Stimulated activated CD4-positive, alpha-beta T cell treated with anti-CD3 and anti-CD28 coated beads, Interleukin-4, amount 100 ng/mL, for 1 hour (primary cell): ENCODE measurements at regions not wholly inside any gene's neighbourhood (a gene's known extent, or its start where the extent isn't known, plus 50 kb on each side); places are given as distances from the start of the nearest gene placed in this dataset.
"Not testable (repeated sequence)": the region's sequence is repeated elsewhere in the genome, so short reads cannot be mapped to it uniquely, and the experiment has no call there.

Experiments
- DNase-seq: peaks from one replicate; pipeline ENCODE4 v3.0.0-alpha.2; 2020

DNA sequence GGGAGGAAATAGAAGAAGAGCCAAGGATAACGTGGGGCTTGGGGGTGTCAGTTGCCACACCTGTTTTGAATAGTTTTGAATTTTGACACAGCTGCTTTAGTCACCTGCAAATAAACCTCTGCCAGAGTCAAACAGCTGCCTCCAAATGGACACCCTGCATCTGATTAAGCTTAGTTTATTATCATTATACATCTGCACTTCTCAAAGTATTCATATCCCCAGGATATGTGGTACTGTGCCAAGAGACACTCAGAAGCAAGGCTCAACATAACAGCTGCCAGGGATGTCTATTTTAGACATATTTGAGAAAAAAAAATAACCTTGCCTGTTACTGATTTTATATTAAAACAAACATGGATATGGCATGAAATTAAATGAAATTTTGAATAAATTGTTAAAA lies 122.5 kb upstream of the WDR75 start:
- DNase-seq, result no peak

DNA sequence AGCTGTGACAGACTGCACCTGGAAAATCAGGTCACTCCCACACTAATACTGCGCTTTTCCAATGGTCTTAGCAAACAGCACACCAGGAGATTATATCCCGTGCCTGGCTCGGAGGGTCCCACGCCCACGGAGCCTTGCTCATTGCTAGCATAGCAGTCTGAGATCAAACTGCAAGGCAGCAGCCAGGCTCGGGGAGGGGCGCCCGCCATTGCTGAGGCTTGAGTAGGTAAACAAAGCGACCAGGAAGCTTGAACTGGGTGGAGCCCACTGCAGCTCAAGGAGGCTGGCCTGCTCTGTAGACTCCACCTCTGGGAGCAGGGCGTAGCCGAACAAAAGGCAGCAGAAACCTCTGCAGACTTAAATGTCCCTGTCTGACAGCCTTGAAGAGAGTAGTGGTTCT lies 121.8 kb upstream of the WDR75 start:
- DNase-seq, result not testable (repeated sequence)

DNA sequence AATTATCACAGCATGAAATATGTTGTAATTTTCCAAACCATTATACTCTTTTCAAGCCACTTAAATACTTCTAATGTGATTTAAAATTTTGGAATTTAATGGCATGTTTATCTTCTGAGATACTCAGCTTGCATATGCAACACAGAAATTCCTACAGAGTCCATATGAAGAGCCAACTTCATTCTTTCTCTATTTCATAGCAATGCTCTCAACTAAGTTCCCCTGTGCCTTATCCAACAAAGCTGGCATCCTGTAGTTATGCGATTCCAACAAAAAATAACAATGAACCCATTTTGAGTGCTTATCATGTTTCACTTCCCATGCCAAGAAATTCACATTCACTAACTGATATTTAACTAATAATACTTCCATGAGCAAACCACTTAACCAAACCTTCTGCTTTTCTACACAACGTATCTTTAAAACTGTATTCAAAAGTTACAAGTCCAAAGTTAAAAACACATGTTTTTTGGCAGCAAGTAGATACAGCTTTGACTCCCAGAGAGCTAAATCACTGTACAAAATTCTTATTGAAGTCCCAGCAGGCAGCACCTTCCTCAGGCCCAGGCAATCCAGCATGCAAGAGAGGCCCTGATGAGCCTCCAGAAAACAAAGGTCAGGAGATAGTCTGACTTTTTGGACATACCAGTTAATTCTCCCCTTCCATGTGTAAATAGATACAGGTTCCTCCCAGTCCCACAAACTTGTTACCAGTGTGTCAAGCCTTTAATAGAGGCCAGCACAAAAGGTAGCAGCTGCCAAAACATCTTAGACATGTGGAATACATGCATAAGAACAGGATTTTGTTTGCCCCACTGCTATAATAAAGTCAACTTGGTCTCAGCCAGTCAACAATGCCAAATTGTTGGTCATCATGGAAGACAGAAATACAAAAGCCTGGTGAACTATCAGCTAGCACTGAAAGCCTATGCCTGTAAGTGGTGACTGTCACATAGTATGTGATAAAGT lies 113.1 kb upstream of the WDR75 start:
- DNase-seq, result no peak

DNA sequence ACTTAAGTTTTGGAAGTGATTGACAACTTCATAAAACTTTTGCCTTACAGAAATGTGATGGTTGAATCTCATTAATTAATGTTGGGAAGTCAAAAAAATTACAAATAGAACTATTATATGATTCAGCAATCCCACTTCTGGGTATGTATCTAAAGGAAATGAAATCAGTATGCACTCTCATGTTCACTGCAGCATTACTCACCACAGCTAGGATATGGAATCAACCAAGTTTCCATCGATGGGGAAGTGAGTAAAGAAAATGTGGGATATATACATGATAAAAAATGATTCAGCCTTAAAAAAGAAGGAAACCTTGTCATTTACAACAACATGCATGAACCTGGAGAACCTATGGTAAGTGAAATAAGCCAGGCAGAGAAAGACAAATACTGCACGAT lies 112.4 kb upstream of the WDR75 start:
- DNase-seq, result no peak

DNA sequence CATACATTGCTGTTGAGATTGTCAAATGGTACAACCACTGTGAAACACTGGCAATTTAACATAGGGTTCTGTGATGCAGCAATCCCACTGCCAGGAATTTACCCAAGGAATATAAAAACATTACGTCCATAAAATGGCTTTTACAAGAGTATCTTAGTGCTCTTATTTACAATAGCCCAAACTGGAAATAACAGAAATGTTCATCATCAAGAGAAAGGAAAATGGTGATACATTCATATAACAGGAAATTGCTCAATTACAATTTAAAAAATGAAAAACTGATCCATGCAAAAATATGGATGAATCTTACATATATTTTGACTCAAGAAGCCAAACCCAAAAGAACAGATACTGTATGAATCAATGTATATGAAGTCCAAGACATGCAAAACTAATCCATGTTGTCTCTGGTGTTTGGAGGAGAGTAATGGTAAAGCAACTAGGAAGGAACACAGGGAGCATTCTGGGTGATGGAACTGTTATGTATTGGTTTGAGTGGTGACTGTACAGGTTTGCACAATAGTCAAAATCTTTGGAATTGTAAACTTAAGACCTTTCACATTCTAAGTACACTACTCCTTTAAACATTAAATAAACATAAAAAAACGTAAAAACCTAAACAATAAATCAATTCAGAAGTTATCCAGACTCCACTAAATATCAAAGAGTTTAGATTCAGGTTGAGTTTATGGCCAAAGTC lies 104.8 kb upstream of the WDR75 start:
- DNase-seq, result no peak

DNA sequence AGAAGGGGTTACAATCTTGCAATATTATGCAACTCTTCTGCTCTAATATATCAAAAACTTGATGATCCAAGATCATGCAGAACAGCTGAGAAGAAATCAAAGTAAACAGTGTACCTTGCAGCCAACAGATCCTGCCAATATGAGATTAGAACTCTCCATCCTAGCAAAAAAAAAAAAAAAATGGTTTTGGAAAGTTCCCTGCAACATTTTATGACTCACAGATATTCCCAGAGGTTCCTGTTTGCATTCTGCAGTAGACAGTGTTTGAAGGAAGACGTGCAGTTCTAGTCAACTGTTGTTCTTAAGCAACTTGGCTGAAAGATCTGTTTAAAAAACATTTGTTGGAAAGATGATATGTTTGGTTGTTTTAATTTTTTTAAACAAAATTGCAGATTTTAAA lies 103.6 kb upstream of the WDR75 start:
- DNase-seq, result no peak

DNA sequence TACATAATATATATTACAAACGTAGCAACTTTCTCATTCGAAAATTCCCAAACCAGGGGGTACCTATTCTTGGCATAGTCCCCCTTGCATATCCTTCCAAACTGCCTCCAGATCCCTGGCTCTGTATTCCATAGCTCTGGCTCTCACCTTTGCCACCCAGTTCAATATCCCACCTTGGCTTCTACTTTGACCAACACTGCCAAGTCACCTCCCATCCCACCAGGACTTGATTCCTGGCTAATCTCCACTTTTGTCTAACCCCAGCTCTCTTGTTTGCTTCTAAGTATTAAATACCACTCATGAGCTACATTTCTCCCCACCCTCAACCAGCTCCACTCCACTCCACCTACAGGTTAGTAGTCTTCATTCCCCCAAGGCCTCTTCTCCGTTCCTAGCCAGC lies 103.2 kb upstream of the WDR75 start:
- no peak for DNase-seq

DNA sequence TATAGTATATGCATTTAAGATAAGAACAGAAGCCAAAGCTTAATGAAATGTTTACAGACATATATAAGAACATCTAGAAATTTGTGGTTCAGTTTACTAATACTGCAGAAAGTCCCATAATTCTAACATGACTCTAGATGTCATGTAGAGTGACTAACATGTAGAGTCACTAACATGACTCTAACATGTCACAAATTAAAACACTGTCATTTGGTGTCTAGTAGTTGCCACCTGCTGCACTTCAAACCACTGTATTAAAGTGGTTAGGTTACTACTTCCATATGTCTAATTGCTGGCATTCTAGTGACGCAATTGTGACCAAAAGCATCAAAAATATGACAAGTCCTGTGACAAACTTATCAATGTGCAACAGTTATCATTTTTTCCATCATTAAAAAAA lies 100.2 kb upstream of the WDR75 start:
- DNase-seq, result no peak

DNA sequence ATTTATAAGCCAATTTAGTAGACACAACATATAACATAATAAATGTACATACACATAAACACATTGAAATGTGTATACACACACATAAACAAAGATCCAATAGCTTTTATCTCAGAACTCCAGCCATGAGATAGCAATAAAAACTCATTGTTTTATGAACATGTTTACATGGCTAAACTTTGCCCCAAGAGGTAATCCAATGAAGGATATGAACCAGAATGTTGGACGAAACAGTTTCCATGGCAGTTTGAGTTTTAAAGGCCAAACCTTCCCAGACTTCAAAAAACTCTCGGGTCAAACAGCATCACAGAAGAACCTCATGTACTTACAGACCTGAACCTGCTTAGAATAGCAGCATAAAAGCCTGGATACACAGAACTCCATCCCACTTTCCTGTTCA lies 97.2 kb upstream of the WDR75 start:
- no peak for DNase-seq

DNA sequence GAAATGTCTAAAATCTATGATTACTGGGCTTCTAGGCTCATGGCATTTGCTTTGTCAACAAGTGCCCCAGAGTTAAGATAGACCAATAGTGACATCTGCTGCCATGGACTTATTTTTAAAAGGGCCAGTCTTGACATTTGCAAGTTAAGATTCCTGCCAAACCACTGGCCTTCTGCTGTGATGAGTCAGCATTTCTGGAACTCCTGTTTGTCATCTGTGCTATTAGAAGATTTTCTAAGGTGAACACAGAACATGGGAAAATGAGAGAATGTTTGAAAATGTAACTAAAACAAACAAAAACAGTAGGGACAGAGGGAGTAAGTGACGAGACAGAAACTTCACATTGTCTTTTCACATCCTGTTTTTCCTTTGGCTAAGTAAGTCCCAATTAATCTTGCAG lies 93.7 kb upstream of the WDR75 start:
- no peak for DNase-seq

DNA sequence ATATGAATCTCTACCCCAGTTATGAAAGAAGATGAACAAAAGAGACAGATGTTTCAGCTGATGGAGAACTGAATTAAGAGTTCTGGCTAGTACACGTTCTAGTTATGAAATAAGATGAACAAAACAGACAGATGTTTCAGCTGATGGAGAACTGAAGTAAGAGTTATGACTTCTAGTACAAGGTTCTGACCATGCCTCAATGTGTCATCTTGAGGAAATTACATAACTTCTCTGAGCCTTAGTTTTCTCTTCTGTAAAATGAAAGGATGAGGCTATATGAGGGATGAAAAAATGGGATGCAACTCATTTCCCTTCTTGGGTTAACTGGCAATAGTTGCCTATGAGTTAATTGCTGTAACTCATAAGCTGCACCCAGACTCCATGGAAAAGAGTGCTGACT lies 92.9 kb upstream of the WDR75 start:
- DNase-seq, result no peak

DNA sequence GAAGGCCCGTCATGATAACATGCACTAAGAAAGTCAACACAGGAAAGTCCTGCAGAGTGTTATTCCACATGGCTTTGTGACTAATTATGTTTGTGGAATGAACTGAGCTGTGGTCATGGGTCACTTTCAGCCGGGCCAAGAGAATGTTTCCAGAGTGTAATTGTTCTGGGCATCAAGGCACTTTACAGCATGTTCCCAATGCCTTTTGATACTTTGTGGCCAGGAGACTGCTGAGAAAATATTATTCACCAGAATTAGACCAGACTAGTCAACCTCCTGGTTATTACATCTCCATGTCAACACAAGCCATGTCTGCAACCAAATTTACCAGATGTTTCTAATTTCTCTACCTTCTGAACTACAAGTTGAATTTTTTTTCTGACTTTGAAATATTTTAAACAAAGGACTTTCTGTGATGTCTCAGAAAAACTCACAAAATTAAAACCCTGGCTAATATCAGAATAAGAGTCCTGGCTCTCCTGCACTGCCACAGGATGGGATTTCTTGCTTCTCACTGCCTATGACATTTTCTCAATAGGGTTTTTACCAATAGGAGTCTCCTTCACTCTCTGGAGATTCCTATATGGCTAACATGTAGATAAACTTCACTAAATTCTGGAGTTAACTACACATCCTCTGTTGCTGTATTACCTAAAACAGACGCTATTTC lies 90.6 kb upstream of the WDR75 start:
- no peak for DNase-seq

DNA sequence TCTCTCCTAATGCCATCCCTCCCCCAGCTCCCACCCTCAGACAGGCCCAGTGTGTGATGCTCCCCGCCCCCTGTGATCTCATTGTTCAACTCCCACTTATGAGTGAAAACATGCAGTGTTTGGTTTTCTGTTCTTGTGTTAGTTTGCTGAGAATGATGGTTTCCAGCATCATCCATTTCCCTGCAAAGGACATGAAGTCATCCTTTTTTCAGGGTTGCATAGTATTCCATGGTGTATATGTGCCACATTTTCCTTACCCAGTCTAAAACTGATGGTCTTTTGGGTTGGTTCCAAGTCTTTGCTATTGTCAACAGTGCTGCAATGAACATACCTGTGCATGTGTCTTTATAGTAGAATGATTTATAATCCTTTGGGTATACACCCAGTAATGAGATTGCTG lies 89.3 kb upstream of the WDR75 start:
- DNase-seq, result not testable (repeated sequence)

DNA sequence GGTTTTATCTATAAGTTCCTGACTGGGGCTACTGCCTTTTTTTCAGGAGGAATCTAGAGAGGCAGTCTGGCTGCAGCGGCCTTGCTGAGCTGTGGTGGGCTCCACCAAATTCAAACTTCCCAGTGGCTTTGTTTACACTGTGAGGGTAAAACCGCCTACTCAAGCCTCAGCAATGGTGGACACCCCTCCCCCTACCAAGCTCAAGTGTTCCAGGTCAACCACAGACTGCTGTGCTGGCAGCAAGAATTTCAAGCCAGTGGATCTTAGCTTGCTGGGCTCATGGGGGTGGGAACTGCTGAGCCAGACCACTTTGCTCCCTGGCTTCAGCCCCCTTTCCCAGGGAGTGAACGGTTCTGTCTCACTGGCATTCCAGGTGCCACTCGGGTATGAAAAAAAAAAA lies 83.9 kb upstream of the WDR75 start:
- not testable (repeated sequence) for DNase-seq

DNA sequence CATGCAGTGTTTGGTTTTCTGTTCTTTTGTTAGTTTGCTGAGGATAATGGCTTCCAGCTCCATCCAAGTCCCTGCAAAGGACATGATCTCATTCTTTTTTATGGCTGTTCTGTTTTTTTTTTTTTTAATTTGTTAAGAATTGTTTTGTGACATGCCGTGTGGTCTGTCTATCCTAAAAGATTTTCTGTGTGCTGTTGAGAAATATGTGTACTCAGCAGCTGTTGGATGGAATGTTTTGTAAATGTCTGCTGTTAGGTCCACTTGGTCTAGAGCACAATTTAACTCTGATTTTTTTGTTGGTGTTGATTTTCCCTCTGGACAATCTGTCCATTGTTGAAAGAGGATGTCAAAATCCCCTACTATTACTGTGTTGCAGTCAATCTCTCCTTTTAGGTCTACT lies 80.4 kb upstream of the WDR75 start:
- DNase-seq, result no peak

DNA sequence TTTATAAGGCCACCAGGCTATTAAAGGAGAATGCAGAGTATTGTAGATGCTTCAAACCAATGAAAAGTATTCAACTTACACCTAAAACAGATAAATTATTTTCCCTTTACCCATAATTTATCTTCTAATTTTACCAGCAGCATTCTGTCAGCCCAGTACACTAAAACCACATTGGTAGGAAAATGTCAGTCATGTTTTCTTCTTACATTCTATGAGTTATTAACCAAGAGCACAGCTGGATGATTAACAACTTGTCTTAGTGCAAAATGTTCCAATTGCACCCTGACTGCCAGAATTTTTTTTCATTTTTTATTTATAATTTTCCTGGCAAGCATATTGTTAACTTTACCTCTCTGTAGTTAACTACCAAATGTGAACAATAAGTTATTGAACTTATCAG lies 79.0 kb upstream of the WDR75 start:
- no peak for DNase-seq

DNA sequence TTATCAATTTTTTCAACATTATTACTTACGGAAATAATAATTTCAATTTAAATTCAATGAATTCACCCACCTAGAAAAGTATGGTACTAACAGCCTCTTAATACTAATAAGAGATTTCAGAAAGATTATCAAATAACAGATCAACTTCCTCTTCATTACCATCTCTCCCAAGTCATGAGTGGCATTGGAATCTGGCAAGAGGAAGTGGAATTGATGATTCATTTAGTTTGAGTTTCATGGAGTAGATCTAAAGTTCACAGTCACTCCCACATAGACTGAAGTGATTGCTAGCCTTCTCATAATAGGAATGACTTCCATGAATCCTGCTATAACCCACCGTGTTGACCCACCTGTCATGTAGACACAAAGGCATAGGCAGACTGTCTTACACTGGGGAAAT lies 77.7 kb upstream of the WDR75 start:
- no peak for DNase-seq

DNA sequence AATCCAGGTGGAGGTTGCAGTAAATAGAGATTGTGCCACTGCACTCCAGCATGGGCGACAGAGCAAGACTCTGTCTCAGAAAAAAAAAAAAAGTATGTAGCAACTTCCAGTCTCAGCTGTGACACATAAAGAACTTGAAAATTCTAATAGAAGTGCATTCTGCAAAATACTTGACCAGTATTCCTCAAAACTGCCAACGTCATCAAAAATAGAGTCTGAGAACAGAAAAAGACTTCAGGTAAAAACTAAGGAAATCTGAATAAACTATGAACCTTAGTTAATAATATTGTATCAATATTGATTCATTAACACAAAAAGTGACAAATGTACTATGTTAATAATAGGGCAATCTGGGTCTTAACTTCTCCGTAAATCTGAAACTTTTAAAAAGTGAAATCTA lies 76.7 kb upstream of the WDR75 start:
- DNase-seq, result no peak

DNA sequence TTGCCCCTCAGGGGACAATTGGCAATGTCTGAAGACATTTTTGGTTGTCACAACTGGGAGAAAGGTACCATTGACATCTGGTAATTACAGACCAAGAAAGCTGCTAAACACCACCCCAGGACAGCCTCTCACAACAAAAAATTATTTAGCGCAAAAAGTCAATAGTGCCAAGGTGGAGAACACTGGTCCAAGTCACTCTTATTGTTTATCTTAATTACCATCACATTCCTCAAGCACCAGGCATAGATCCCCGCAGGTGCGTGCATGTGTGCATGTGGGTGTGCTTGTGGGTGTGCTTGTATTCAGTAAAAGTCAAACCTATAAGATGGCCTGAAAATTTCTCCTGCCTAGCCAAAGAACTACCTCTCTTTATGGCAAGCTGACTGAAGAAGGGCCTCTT lies 74.9 kb upstream of the WDR75 start:
- DNase-seq, result no peak

DNA sequence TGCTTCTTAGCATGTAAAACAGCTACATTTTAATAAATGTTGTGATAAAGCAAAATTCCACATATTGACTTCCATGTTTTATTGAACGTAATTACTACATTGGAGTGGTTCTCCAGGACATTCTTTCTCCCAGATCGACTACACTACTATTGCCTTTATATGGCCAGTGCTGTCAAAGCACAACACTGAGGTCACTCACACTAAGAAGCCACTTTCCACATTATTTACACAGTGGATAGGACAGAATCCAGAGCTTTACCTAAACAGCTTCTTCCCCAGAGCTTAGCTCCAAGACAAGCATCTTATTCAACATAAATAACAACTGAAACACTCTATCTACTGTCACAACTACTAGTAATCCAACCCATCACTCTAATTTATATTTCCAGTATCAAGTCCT lies 73.9 kb upstream of the WDR75 start:
- no peak for DNase-seq

DNA sequence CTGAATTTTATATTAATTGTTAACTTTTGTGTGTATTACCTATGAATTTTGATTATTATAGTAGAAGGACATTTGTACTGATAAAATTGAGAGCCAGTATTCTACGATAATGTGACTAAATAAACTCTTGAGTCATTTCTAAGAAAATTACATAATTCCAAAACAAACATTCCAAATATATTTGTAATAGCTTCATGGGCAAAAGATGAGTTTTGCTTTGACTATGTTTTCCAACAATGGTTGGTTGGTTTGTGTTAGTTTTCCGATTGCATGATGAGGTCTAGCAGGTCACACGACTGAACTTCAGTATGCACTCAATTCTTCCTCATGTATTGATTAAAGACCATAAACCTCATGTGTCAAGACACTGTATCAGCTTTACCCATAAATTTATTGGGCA lies 71.7 kb upstream of the WDR75 start:
- DNase-seq, result no peak

DNA sequence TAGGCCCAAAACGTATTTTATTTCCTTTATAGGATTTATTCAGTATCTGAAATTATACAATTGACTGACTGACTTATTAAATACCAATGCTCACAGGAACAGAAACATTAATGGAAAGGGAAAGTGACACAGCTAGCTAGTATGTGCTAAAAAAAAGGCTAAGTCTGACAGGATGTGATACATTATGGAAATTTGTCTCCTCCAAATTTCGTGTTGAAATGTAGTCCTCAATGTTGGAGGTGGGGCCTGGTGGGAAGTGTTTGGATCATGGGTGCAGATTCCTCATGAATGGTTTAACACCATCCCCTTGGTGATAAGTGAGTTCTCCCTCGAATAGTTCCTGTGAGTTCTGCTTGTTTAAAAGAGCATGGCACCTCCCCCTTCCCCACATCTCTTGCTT lies 70.6 kb upstream of the WDR75 start:
- DNase-seq, result no peak

DNA sequence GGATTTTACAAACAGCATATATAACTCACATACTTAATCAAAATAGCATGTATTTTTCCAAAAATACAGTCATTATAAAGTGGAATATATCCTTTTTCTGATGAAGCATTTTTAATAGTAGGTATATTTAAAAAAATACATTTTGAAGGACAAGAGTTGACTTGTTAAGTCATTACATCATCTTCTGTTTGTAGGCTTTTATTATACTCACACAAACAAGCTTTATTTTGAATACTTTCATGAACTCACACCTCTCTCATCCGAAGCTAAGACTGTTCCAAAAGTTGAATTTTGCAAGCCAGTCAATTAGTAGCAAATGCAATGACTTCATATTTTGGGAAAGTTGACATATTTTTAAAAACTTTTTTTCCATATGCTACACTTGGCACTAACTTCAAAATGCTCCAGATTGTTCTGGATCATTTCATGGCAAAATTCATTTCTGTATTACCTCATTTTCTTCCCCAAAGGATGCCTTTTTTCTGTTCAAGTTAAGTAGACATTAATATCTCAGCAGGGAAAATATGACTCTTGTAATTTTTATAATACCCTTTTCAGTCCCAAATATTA lies 68.5 kb upstream of the WDR75 start:
- no peak for DNase-seq

DNA sequence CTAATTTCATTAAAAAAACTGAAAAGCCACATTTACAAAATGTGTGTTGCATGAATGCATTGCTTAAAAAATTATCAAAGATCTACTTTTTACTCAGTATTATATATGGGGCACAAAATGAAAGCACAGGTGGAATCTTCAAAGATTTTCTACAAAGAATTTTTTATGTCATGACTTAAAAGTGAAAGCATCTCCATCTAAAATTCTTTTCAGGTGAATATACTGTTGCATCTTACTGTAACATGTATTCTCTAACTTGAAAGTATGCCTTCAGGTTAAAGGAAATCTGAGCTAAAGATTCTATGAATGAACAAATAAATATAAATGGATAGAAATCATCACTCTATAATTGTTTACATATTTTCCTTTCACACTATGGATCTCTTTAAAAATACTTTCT lies 66.8 kb upstream of the WDR75 start:
- no peak for DNase-seq
